H1 (cell line): ENCODE measurements at regions not wholly inside any gene's neighbourhood (a gene's known extent, or its start where the extent isn't known, plus 50 kb on each side); places are given as distances from the start of the nearest gene placed in this dataset.

Experiments
- CTCF ChIA-PET: fragments of 300-600 bp; sonication (Branson Sonifier 250); formaldehyde crosslinking; loops from one replicate; lab custom pipeline; 2021; ENCODE audit not compliant: partially characterized antibody; lab: Charles Lee
- POLR2A ChIA-PET: fragments of 300-600 bp; sonication (Branson Sonifier 250); formaldehyde crosslinking; loops from one replicate; lab custom pipeline; 2021; ENCODE audit warnings: inconsistent platforms; ENCODE audit not compliant: partially characterized antibody; lab: Charles Lee
- DNase-seq, 2 experiments: peaks; one replicate each; pipeline versions ENCODE4 v3.0.0 to v3.0.0-alpha.2; 2010 to 2022; ENCODE audit warnings: low spot score in 2 of 2, low read depth in 1 of 2, mixed read lengths in 1 of 2
- FAIRE-seq: peaks from 2 replicates; lab custom pipeline; 2011; peaks lifted over from hg19 to GRCh38; lab: Jason Lieb, UNC
- H2AFZ ChIP-seq: 2 replicates; pipeline ENCODE4 v1.8.1; 2012; ENCODE audit warnings: low read length, inconsistent platforms
- H2AK5ac ChIP-seq: 2 replicates; pipeline ENCODE4 v1.6.1; 2013; ENCODE audit warnings: low read depth, low read length
- H2BK120ac ChIP-seq: replicated peaks from 2 replicates; pipeline ENCODE3; 2013; ENCODE audit warnings: low read depth, low read length, inconsistent platforms
- H2BK12ac ChIP-seq: 2 replicates; pipeline ENCODE4 v1.6.1; 2013; ENCODE audit warnings: low read depth, low read length
- H2BK15ac ChIP-seq: 2 replicates; pipeline ENCODE4 v1.6.1; 2013; ENCODE audit warnings: low read length
- H2BK20ac ChIP-seq: 2 replicates; pipeline ENCODE4 v1.6.1; 2013; ENCODE audit warnings: low read length
- H2BK5ac ChIP-seq: 2 replicates; pipeline ENCODE4 v1.6.1; 2013; ENCODE audit warnings: low read depth, low read length
- H3K14ac ChIP-seq: 2 replicates; pipeline ENCODE4 v1.6.1; 2013; ENCODE audit warnings: inconsistent platforms; ENCODE audit not compliant: insufficient read length
- H3K18ac ChIP-seq: 2 replicates; pipeline ENCODE4 v1.6.1; 2013; ENCODE audit warnings: low read length; ENCODE audit errors: extremely low read depth
- H3K23ac ChIP-seq: 2 replicates; pipeline ENCODE4 v1.6.1; 2013; ENCODE audit warnings: inconsistent platforms; ENCODE audit not compliant: insufficient read length
- H3K23me2 ChIP-seq: 2 replicates; pipeline ENCODE4 v1.6.1; 2013; ENCODE audit warnings: low read depth, low read length
- H3K27ac ChIP-seq: 2 replicates; pipeline ENCODE4 v1.6.1; 2011; ENCODE audit warnings: low read depth, low read length, inconsistent platforms
- H3K27me3 ChIP-seq, 4 experiments: replicated peaks in 1 of 4; 1 replicate in 1 of 4; 2 replicates in 3 of 4; pipeline versions ENCODE4 v1.6.1 to v1.8.1; 2011 to 2013; ENCODE audit warnings: low read length in 3 of 4, mild to moderate bottlenecking in 3 of 4, inconsistent platforms in 2 of 4, mixed read lengths in 2 of 4, moderate library complexity in 1 of 4; ENCODE audit not compliant: control insufficient read depth in 3 of 4, insufficient read depth in 3 of 4; ENCODE audit errors: extremely low read depth in 1 of 4
- H3K36me3 ChIP-seq, 4 experiments: 2 replicates each; pipeline versions ENCODE4 v1.6.1 to v1.8.1; 2011 to 2013; ENCODE audit warnings: mild to moderate bottlenecking in 4 of 4, low read length in 3 of 4, moderate library complexity in 2 of 4, control low read depth in 1 of 4, inconsistent platforms in 1 of 4; ENCODE audit not compliant: insufficient read depth in 4 of 4, control insufficient read depth in 2 of 4
- H3K4ac ChIP-seq: replicated peaks from 2 replicates; pipeline ENCODE3; 2013; ENCODE audit warnings: low read length, low read depth, mixed read lengths, inconsistent platforms; ENCODE audit not compliant: insufficient read length
- H3K4me1 ChIP-seq, 4 experiments: replicated peaks in 1 of 4; 1 replicate in 1 of 4; 2 replicates in 3 of 4; pipeline versions ENCODE4 v1.6.1 to v1.8.1; 2011 to 2013; ENCODE audit warnings: low read length in 3 of 4, inconsistent platforms in 2 of 4, mixed read lengths in 1 of 4; ENCODE audit not compliant: insufficient read depth in 4 of 4, control insufficient read depth in 3 of 4
- H3K4me2 ChIP-seq, 2 experiments: 2 replicates each; pipeline versions ENCODE4 v1.6.1 to v1.8.1; 2011 to 2013; ENCODE audit warnings: low read depth in 2 of 2, low read length in 2 of 2, control low read depth in 1 of 2, inconsistent platforms in 1 of 2, mild to moderate bottlenecking in 1 of 2; ENCODE audit not compliant: insufficient read depth in 1 of 2
- H3K4me3 ChIP-seq, 4 experiments: fragments of 200-600, 300-600 bp in 1 of 4; sonication (generic), shearing (Covaris generic), sonication (Bioruptor Twin) in 1 of 4; 2 replicates each; pipeline versions ENCODE4 v1.5.1 to v1.8.1; 2011 to 2016; ENCODE audit warnings: low read length in 4 of 4, low read depth in 3 of 4, control low read depth in 2 of 4, inconsistent platforms in 2 of 4, mild to moderate bottlenecking in 2 of 4, mixed read lengths in 1 of 4, moderate library complexity in 1 of 4; ENCODE audit not compliant: insufficient read depth in 2 of 4; ENCODE audit errors: extremely low read depth in 1 of 4
- H3K56ac ChIP-seq: replicated peaks from 2 replicates; pipeline ENCODE3; 2013; ENCODE audit warnings: low read depth, mild to moderate bottlenecking, mixed read lengths, low read length, inconsistent platforms; ENCODE audit not compliant: insufficient read length
- H3K79me1 ChIP-seq: 2 replicates; pipeline ENCODE4 v1.6.1; 2013; ENCODE audit warnings: low read depth, low read length, control low read depth
- H3K79me2 ChIP-seq, 2 experiments: 2 replicates each; pipeline versions ENCODE4 v1.6.1 to v1.8.1; 2012 to 2013; ENCODE audit warnings: low read length in 2 of 2, mild to moderate bottlenecking in 2 of 2, inconsistent platforms in 1 of 2; ENCODE audit not compliant: insufficient read depth in 2 of 2, control insufficient read depth in 1 of 2
- H3K9ac ChIP-seq, 4 experiments: replicated peaks in 1 of 4; 1 replicate in 1 of 4; 2 replicates in 3 of 4; pipeline versions ENCODE4 v1.6.1 to v1.8.1; 2011 to 2013; ENCODE audit warnings: low read depth in 3 of 4, low read length in 3 of 4, control low read depth in 2 of 4, mild to moderate bottlenecking in 2 of 4, moderate library complexity in 2 of 4, inconsistent platforms in 1 of 4; ENCODE audit errors: extremely low read depth in 1 of 4
- H3K9me3 ChIP-seq, 2 experiments: 2 replicates each; pipeline versions ENCODE4 v1.6.1 to v1.8.1; 2012 to 2013; ENCODE audit warnings: mild to moderate bottlenecking in 2 of 2, moderate library complexity in 2 of 2, control low read depth in 1 of 2, inconsistent platforms in 1 of 2, low read depth in 1 of 2, low read length in 1 of 2, mixed read lengths in 1 of 2; ENCODE audit not compliant: insufficient read depth in 2 of 2
- H4K20me1 ChIP-seq, 2 experiments: replicated peaks in 1 of 2; 2 replicates each; pipeline versions ENCODE3 to v1.8.1; 2011 to 2013; ENCODE audit warnings: inconsistent platforms in 2 of 2, low read length in 2 of 2, mild to moderate bottlenecking in 1 of 2; ENCODE audit not compliant: insufficient read depth in 2 of 2, control insufficient read depth in 1 of 2
- H4K5ac ChIP-seq: 2 replicates; pipeline ENCODE4 v1.6.1; 2013; ENCODE audit warnings: low read length, low read depth, mixed read lengths, inconsistent platforms; ENCODE audit not compliant: insufficient read length
- H4K8ac ChIP-seq: 2 replicates; pipeline ENCODE4 v1.8.0; 2013; ENCODE audit warnings: mild to moderate bottlenecking, moderate library complexity, low read length, inconsistent platforms; ENCODE audit not compliant: insufficient read depth; ENCODE audit errors: extremely low read depth
- H4K91ac ChIP-seq: replicated peaks from 2 replicates; pipeline ENCODE3; 2013; ENCODE audit warnings: low read length, mixed read lengths, inconsistent platforms; ENCODE audit not compliant: insufficient read length
- POU5F1 ChIP-seq: IDR thresholded peaks from 2 replicates; pipeline ENCODE4 v1.6.1; 2011; ENCODE audit warnings: low read depth, mild to moderate bottlenecking, low read length, moderate library complexity
- TAF7 ChIP-seq: optimal IDR thresholded peaks from 2 replicates; pipeline ENCODE3; 2011; ENCODE audit warnings: low read depth, mild to moderate bottlenecking, inconsistent platforms, low read length, moderate library complexity, borderline replicate concordance
- WGBS, 2 experiments: shearing (Covaris generic) in 1 of 2; methylation state at CpG; one replicate each; pipeline versions ENCODE4 v1.1.6 to v1.1.7; 2013 to 2015; ENCODE audit warnings: low lambda C conversion rate in 2 of 2, mixed read lengths in 2 of 2, inconsistent platforms in 1 of 2, low coverage in 1 of 2, missing lambda C conversion rate in 1 of 2; ENCODE audit not compliant: insufficient replicate concordance in 2 of 2, insufficient coverage in 1 of 2, insufficient read length in 1 of 2; ENCODE audit errors: extremely low coverage in 1 of 2, missing lambda C conversion rate in 1 of 2; 5-methylcytosine and 5-hydroxymethylcytosine counted together

- Histone ChIP-seq H3K79me2 (no peaks in the 10 kb centered on the region), H3K27ac (no peak overlapping the region), H2BK20ac (no peak overlapping the region), H3K4me1 (peaks cover 0 to 6% (median 4%) of the 10 kb centered on the region in 4 experiments; a peak in 4 of 7 replicates), H3K9ac (no peak overlapping the region), H3K23ac (no peak overlapping the region), H3K79me1 (no peaks in the 10 kb centered on the region), H3K27me3 (no peaks in the 10 kb centered on the region; a peak in 1 of 7 replicates), H2BK15ac (no peak overlapping the region), H4K91ac (no peak overlapping the region), H3K4ac (no peak overlapping the region), H3K9me3 (no peaks in the 10 kb centered on the region), H3K4me3 (no peak overlapping the region), H2BK120ac (no peak overlapping the region), H3K4me2 (no peak overlapping the region), H4K5ac (no peak overlapping the region), H2BK12ac (no peak overlapping the region), H3K56ac (no peak overlapping the region), H4K8ac (no peak overlapping the region), H2AFZ (no peak overlapping the region), H2BK5ac (no peak overlapping the region), H3K23me2 (no peaks in the 10 kb centered on the region), H3K18ac (no peak overlapping the region), H4K20me1 (no peaks in the 10 kb centered on the region), H3K36me3 (no peaks in the 10 kb centered on the region), H3K14ac (no peak overlapping the region), H2AK5ac (no peak overlapping the region)
- no peak for FAIRE-seq
- no peak for DNase-seq
- ChIA-PET CTCF (interaction anchor here (1.0 kb wide), 1 partner anchor 398 kb away, joined by 4 read pairs; no protein-coding TSS in a partner anchor), POLR2A (no interaction called here)
- WGBS, 2 experiments, result 48% methylated on average over 2 of the region's 2 CpGs; no CpG with 5 or more reads in 1 of the 2 experiments
- TF ChIP-seq POU5F1 (no peak), TAF7 (no peak)
Measured at GRCh38 chr4:128465523-128465922, 177.9 kb upstream of the PGRMC2 start.
